ENCODE measurements at regions not wholly inside any gene's neighbourhood (a gene's known extent, or its start where the extent isn't known, plus 50 kb on each side); places are given as distances from the start of the nearest gene placed in this dataset.
"Not testable (repeated sequence)": the region's sequence is repeated elsewhere in the genome, so short reads cannot be mapped to it uniquely, and the experiment has no call there.

DNA sequence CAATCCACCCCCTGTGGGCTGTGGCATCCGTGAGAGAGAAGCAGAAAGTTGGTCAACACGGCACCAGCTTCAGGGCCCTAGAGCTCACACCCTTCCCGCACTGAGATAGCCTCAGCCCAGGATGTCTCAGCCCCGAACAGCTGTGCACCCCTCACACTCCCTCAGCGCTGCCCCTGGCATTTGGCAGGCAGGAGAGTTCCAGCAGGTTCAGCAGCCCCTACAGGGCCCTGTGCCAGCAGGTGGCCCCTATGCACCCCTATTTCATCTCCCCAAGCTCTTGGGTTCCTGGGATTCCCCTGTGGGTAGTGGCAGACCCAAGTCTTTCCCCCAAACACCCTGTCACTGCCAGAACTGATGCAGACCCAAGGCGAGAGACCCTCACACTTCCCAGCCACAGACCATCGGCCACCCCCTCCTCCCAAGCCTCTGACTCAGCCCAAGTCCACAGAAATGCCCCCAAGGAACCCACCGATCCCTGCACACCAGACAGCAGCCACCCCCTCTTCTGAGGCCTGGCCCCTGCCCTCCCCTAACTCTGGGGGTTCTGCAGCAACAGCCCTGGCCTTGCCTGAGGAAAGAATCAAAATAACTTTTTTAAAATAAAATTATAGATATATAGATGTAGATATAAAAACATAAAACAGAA is 183.6 kb downstream of the IGLL1 start:
- no peak overlapping the region for H3K4me3 ChIP-seq (ENCODE audit: low read depth, low read length)
- ChIA-PET CTCF (interaction anchor here (2.8 kb wide), 1 partner anchor 11 kb away, joined by 15 read pairs; no protein-coding TSS in a partner anchor), POLR2A (no interaction called here)
- no peaks in the 10 kb centered on the region for H3K36me3 ChIP-seq (ENCODE audit: control insufficient read depth, insufficient read depth, low read length)
- TF ChIP-seq CTCF (IDR thresholded peaks at IDR 0.05; ENCODE audit: insufficient read depth, low read depth, low read length) = no peak
- no peaks in the 10 kb centered on the region for H3K27me3 ChIP-seq (ENCODE audit: control insufficient read depth, insufficient read depth, low read length)
- DNase-seq (ENCODE audit: low read depth) = no peak

DNA sequence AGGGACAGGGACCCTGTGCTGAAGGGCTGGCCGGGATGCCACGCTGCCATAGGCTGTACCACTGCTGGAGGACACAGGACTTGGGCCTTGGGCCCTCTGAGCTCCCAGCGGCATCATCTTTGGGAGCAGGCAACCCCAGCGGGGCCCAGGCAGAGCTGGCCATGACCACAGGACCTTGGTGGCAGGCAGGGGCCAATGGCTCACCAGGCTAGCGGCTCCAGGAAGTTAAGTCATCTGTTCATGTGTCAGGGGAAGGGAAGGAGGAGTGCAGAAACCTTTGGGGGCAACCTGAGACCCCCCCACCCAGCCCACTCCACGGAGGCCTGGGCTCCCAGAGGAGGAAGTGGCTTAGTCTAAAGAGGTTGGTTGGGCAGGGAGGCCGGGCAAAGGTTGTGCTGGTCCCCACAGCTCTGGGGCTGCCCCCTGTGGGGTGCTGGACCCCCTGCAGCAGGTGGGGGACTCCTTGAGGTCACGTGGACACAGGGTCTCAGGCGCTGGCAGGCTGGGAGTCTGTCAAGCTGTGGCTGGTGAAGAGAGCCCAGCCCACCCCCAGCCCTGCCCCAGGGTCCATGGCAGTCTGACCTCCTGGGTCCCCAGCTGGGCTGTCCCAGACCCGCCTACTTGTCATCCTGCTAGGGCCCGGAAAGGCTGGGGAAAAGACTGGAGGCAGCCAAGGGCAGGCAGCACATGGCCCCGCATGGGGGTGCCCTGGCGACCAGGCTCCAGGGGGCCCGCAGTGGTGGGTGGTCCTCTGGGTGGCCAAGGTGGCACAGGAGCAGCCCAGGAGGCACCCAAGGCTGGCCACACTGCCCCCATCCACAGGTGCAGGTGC is 184.3 kb downstream of the IGLL1 start:
- no peak overlapping the region for H3K4me3 ChIP-seq (ENCODE audit: low read depth, low read length)
- ChIA-PET POLR2A (no interaction called here), CTCF (interaction anchor here (2.8 kb wide), 1 partner anchor 10 kb away, joined by 15 read pairs; no protein-coding TSS in a partner anchor)
- H3K36me3 ChIP-seq (ENCODE audit: control insufficient read depth, insufficient read depth, low read length) = no peaks in the 10 kb centered on the region
- no peak for TF ChIP-seq CTCF (IDR thresholded peaks at IDR 0.05; ENCODE audit: insufficient read depth, low read depth, low read length)
- no peak for DNase-seq (ENCODE audit: low read depth)
- no peaks in the 10 kb centered on the region for H3K27me3 ChIP-seq (ENCODE audit: control insufficient read depth, insufficient read depth, low read length)

DNA sequence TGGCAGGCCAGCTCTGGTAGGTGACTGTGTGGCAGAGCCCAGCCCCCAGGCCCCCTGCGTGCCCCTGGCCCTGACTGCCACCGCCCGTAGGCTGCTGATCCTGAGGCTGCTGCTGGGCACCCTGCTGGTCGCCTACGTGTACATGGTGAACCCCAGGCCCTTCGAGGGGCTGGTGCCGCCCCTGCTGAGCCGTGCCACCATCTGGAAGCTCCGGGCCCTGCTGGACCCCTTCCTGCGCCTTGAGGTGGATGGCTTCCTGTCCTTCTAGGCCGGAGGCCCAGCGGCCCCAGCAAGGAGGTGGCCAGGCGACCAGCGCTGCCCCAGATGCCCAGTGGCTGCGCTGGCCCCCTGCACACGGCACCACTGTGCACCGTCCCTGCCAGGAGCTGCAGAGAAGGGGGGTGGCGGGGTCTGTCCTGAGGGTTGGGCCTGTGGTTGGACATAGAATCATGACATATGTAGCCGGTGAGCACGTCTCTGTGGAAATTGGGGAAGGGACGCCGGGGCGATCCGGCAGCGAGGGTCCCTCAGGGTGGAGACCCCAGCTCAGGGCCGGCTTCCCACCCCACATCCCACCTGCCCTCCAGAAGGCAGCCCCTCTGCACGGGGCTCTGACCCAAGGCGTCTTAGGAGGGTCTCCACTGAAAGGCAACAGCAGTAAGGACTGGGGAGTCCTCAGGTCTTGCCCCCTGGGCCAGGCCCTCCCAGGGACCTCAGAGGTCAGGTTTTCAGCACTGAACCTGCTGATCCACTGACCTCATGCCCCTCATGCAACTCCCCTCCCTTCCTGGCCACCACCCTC is 185.4 kb downstream of the IGLL1 start:
- no peaks in the 10 kb centered on the region for H3K27me3 ChIP-seq (ENCODE audit: control insufficient read depth, insufficient read depth, low read length)
- no peak for TF ChIP-seq CTCF (IDR thresholded peaks at IDR 0.05; ENCODE audit: insufficient read depth, low read depth, low read length)
- CTCF ChIA-PET = interaction anchor here (0.8 to 2.8 kb wide), 4 partner anchors 9 to 220 kb away, joined by 3 to 15 read pairs (median 6); no protein-coding TSS in a partner anchor
- POLR2A ChIA-PET = no interaction called here
- DNase-seq (ENCODE audit: low read depth) = no peak
- H3K36me3 ChIP-seq (ENCODE audit: control insufficient read depth, insufficient read depth, low read length) = no peaks in the 10 kb centered on the region
- no peak overlapping the region for H3K4me3 ChIP-seq (ENCODE audit: low read depth, low read length)

DNA sequence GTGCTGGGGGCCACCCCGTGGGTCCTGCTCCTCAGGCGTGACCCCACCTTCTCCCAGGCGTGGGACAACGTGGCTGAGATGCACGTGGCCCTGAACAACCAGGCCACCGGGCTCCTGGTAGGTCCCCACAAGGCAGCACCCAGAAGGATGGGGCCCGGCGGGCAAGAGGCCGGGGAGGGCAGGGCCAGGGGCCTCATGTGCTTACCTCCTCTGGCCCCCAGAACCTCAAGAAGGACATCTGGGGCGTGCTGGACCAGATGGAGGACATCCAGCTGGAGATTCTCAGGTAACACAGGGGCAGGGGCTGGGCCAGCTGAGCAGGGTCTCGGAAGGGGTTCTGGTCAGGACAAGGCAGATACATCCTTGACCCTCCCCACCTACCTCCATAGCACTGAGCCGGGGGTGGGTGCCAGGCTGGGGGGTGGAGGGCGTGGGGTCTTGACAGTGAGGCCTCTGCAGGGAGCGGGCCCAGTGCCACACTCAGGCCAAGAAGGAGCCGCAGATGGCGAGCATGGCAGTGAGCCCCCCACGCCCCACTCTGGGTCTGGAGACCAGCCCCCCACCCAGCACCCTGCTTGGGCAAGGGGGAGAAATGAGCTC is 186.3 kb downstream of the IGLL1 start:
- POLR2A ChIA-PET = no interaction called here
- TF ChIP-seq CTCF (IDR thresholded peaks at IDR 0.05; ENCODE audit: insufficient read depth, low read depth, low read length) = no peak

DNA sequence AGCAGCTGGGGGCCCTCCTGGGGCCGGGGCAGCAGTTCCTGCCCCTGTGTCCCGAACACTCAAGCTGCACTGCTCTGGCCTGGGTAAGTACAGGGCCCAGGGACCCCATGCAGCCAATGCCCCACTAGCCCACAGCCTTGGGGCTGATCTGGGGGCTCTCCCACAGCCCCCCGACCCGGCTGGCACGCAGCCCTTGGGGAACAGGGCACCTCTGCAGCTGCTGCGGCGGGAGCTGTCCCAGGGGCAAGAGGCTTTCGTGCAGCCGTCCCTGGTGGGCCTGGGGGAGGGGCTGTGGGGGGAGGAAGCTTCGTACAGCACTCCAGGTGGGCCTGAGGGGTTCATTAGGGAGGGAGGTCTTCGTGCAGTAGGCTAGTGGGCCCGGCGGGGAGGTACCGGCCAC is 186.9 kb downstream of the IGLL1 start:
- CTCF ChIA-PET; H3K27me3 ChIP-seq (ENCODE audit: control insufficient read depth, insufficient read depth, low read length); H3K4me3 ChIP-seq (ENCODE audit: low read depth, low read length); H3K36me3 ChIP-seq (ENCODE audit: control insufficient read depth, insufficient read depth, low read length); POLR2A ChIA-PET; DNase-seq (ENCODE audit: low read depth): not testable (repeated sequence)

More for the DNA sequence above, 186.3 kb downstream of the IGLL1 start:
- Histone ChIP-seq H3K27me3 (ENCODE audit: control insufficient read depth, insufficient read depth, low read length) (no peaks in the 10 kb centered on the region), H3K4me3 (ENCODE audit: low read depth, low read length) (no peak overlapping the region), H3K36me3 (ENCODE audit: control insufficient read depth, insufficient read depth, low read length) (no peaks in the 10 kb centered on the region)
- no peak for DNase-seq (ENCODE audit: low read depth)
- CTCF ChIA-PET = interaction anchor here (0.8 to 1.0 kb wide), 2 partner anchors 8 to 10 kb away, joined by 3 to 8 read pairs; no protein-coding TSS in a partner anchor

All from BJ (cell line).